Liver (tissue), 8 donors: ENCODE measurements at regions not wholly inside any gene's neighbourhood (a gene's known extent, or its start where the extent isn't known, plus 50 kb on each side); places are given as distances from the start of the nearest gene placed in this dataset.

Source experiments
- DNase-seq: peaks from one replicate; pipeline ENCODE4 v3.0.0-alpha.2; 2017; ENCODE audit warnings: low spot score
- H3K27ac ChIP-seq, 2 donors: one replicate each; pipeline ENCODE4 v1.7.0; 2013; ENCODE audit warnings: inconsistent platforms in 2 of 2, low read length in 2 of 2, control low read depth in 1 of 2, low read depth in 1 of 2, mild to moderate bottlenecking in 1 of 2
- H3K27me3 ChIP-seq, 4 donors: one replicate each; pipeline versions ENCODE4 v1.6.1 to v1.7.0; 2013; ENCODE audit warnings: low read length in 3 of 4, inconsistent platforms in 1 of 4, mild to moderate bottlenecking in 1 of 4, moderate library complexity in 1 of 4; ENCODE audit not compliant: control insufficient read depth in 4 of 4, insufficient read depth in 4 of 4
- H3K36me3 ChIP-seq, 4 donors: one replicate each; pipeline versions ENCODE4 v1.6.1 to v1.7.0; 2013; ENCODE audit warnings: low read length in 3 of 4, mild to moderate bottlenecking in 3 of 4, low read depth in 1 of 4, moderate library complexity in 1 of 4; ENCODE audit not compliant: control insufficient read depth in 4 of 4, insufficient read depth in 3 of 4
- H3K4me1 ChIP-seq, 4 donors: one replicate each; pipeline versions ENCODE4 v1.6.1 to v1.7.0; 2013; ENCODE audit warnings: low read length in 3 of 4, mild to moderate bottlenecking in 3 of 4, moderate library complexity in 1 of 4; ENCODE audit not compliant: control insufficient read depth in 4 of 4, insufficient read depth in 4 of 4
- H3K4me3 ChIP-seq, 3 donors: one replicate each; pipeline versions ENCODE4 v1.6.1 to v1.7.0; 2013; ENCODE audit warnings: low read length in 3 of 3, control low read depth in 1 of 3, low read depth in 1 of 3, mild to moderate bottlenecking in 1 of 3
- H3K9ac ChIP-seq, 2 donors: one replicate each; pipeline ENCODE4 v1.7.0; 2013; ENCODE audit warnings: low read length in 2 of 2, mild to moderate bottlenecking in 2 of 2, moderate library complexity in 2 of 2, control low read depth in 1 of 2, low read depth in 1 of 2
- H3K9me3 ChIP-seq, 4 donors: one replicate each; pipeline versions ENCODE4 v1.6.1 to v1.7.0; 2013; ENCODE audit warnings: low read length in 3 of 4; ENCODE audit not compliant: control insufficient read depth in 4 of 4
- ATF3 ChIP-seq: IDR thresholded peaks from 2 replicates; pipeline ENCODE4 v1.6.1; 2016; ENCODE audit warnings: antibody characterized with exemption
- CTCF ChIP-seq: fragments of 150-350 bp; IDR thresholded peaks from 2 replicates; pipeline ENCODE4 v1.5.1; 2017; ENCODE audit warnings: improper control_type of control experiment, low read depth, low read length; ENCODE audit not compliant: missing input control
- EGR1 ChIP-seq, 2 donors: IDR thresholded peaks; 2 replicates each; pipeline ENCODE4 v1.6.1; 2016 to 2018; ENCODE audit warnings: antibody characterized with exemption in 2 of 2, low read depth in 2 of 2
- FOXA1 ChIP-seq: IDR thresholded peaks from 2 replicates; pipeline ENCODE4 v1.6.1; 2016; ENCODE audit warnings: antibody characterized with exemption
- FOXA2 ChIP-seq: IDR thresholded peaks from 2 replicates; pipeline ENCODE4 v1.6.1; 2016; ENCODE audit warnings: antibody characterized with exemption
- GABPA ChIP-seq, 2 donors: IDR thresholded peaks in 1 of 2; conservative IDR thresholded peaks in 1 of 2; 2 replicates each; pipeline ENCODE4 v1.6.1; 2016; ENCODE audit warnings: antibody characterized with exemption in 2 of 2, mild to moderate bottlenecking in 1 of 2, moderate library complexity in 1 of 2
- HNF4A ChIP-seq, 2 donors: conservative IDR thresholded peaks; 2 replicates each; pipeline ENCODE4 v1.6.1; 2016; ENCODE audit warnings: antibody characterized with exemption in 2 of 2, mild to moderate bottlenecking in 2 of 2
- JUND ChIP-seq, 2 donors: IDR thresholded peaks; 2 replicates each; pipeline ENCODE4 v1.6.1; 2016; ENCODE audit warnings: antibody characterized with exemption in 2 of 2
- MAX ChIP-seq: IDR thresholded peaks from 2 replicates; pipeline ENCODE4 v1.6.1; 2016; ENCODE audit warnings: antibody characterized with exemption
- NR2F2 ChIP-seq: IDR thresholded peaks from 2 replicates; pipeline ENCODE4 v1.6.1; 2016; ENCODE audit warnings: antibody characterized with exemption
- RAD21 ChIP-seq, 2 donors: IDR thresholded peaks; 2 replicates each; pipeline ENCODE4 v1.6.1; 2016; ENCODE audit warnings: antibody characterized with exemption in 2 of 2, mild to moderate bottlenecking in 2 of 2
- REST ChIP-seq: IDR thresholded peaks from 2 replicates; pipeline ENCODE4 v1.6.1; 2016; ENCODE audit warnings: antibody characterized with exemption, mild to moderate bottlenecking
- SP1 ChIP-seq: IDR thresholded peaks from 2 replicates; pipeline ENCODE4 v1.6.1; 2018; ENCODE audit warnings: antibody characterized with exemption, mild to moderate bottlenecking
- TAF1 ChIP-seq: conservative IDR thresholded peaks from 2 replicates; pipeline ENCODE4 v1.6.1; 2016; ENCODE audit warnings: antibody characterized with exemption, mild to moderate bottlenecking
- ZBTB33 ChIP-seq: IDR thresholded peaks from 2 replicates; pipeline ENCODE4 v1.6.1; 2016; ENCODE audit warnings: antibody characterized with exemption
- WGBS: extraction: QIAGEN DNeasy Blood & Tissue Kit; methylation state at CpG from one replicate; pipeline ENCODE4 v1.1.7; 2013; 5-methylcytosine and 5-hydroxymethylcytosine counted together
- donor health status: healthy.
- donor health status: healthy.
- donor health status: healthy.
- donor health status: healthy.
- donor health status: healthy.

GRCh38 chr5:173535976-173536639 lies 80.3 kb downstream of the BOD1 start:
- H3K27ac ChIP-seq, result no peak overlapping the region
- TF ChIP-seq NR2F2 (no peak), ATF3 (no peak), HNF4A (conservative IDR thresholded peaks at IDR 0.05) (no peak), SP1 (no peak), JUND (IDR thresholded peaks at IDR 0.05) (no peak)
- WGBS, result 63% methylated on average over 3 of the region's 3 CpGs

GRCh38 chr5:173535166-173535975 lies 81.1 kb downstream of the BOD1 start:
- Histone ChIP-seq H3K4me3 (no peak overlapping the region), H3K9ac (no peak overlapping the region), H3K9me3 (no peaks in the 10 kb centered on the region), H3K36me3 (no peaks in the 10 kb centered on the region), H3K27me3 (no peaks in the 10 kb centered on the region), H3K4me1 (no peaks in the 10 kb centered on the region), H3K27ac (no peak overlapping the region)
- no peak for TF ChIP-seq RAD21 (IDR thresholded peaks at IDR 0.05)
- no peak for TF ChIP-seq CTCF
- TF ChIP-seq TAF1, result no peak
- TF ChIP-seq MAX, result no peak
- TF ChIP-seq ZBTB33, result no peak
- TF ChIP-seq JUND (IDR thresholded peaks at IDR 0.05), result no peak
- TF ChIP-seq NR2F2, result no peak
- no peak for TF ChIP-seq GABPA (IDR thresholded peaks at IDR 0.05 in 1 of 2, conservative IDR thresholded peaks at IDR 0.05 in 1 of 2)
- no peak for TF ChIP-seq FOXA2
- TF ChIP-seq FOXA1, result no peak
- no peak for TF ChIP-seq ATF3
- TF ChIP-seq SP1, result no peak
- no peak for TF ChIP-seq REST
- no peak for TF ChIP-seq HNF4A (conservative IDR thresholded peaks at IDR 0.05)
- no peak for TF ChIP-seq EGR1 (IDR thresholded peaks at IDR 0.05; ENCODE audit: low read depth in 2 of 2)
- WGBS, result 45% methylated on average over 1 of the region's 1 CpG
- no peak for DNase-seq

More at GRCh38 chr5:173535976-173536639, 80.3 kb downstream of the BOD1 start:
- Histone ChIP-seq H3K36me3 (no peaks in the 10 kb centered on the region), H3K9me3 (no peaks in the 10 kb centered on the region), H3K4me1 (no peaks in the 10 kb centered on the region), H3K27me3 (no peaks in the 10 kb centered on the region), H3K4me3 (no peak overlapping the region), H3K9ac (no peak overlapping the region)
- DNase-seq, result no peak
